GM23248 (cell line): ENCODE measurements at regions not wholly inside any gene's neighbourhood (a gene's known extent, or its start where the extent isn't known, plus 50 kb on each side); places are given as distances from the start of the nearest gene placed in this dataset.

Experiments
- DNase-seq: peaks from one replicate; pipeline ENCODE4 v3.0.0-alpha.2; 2015
- H2AFZ ChIP-seq: fragments of 200-600 bp; sonication (generic); 2 replicates; pipeline ENCODE4 v1.6.1; 2016; ENCODE audit warnings: antibody characterized with exemption
- H3F3A ChIP-seq: fragments of 200-600 bp; sonication (generic); 2 replicates; pipeline ENCODE4 v1.6.1; 2016; ENCODE audit warnings: mild to moderate bottlenecking, antibody characterized with exemption, mixed run types; ENCODE audit not compliant: insufficient read depth
- H3K27ac ChIP-seq: fragments of 200-600 bp; sonication (generic); 2 replicates; pipeline ENCODE4 v1.5.1; 2016; ENCODE audit warnings: mild to moderate bottlenecking
- H3K27me3 ChIP-seq: fragments of 200-600 bp; sonication (generic); replicated peaks from 2 replicates; pipeline ENCODE4 v1.6.1; 2016; ENCODE audit warnings: mild to moderate bottlenecking; ENCODE audit not compliant: insufficient read depth
- H3K36me3 ChIP-seq: fragments of 200-600 bp; sonication (generic); 2 replicates; pipeline ENCODE4 v1.6.1; 2016; ENCODE audit warnings: low read depth, mild to moderate bottlenecking
- H3K4me1 ChIP-seq: fragments of 200-600 bp; sonication (generic); 2 replicates; pipeline ENCODE4 v1.6.1; 2016; ENCODE audit warnings: mild to moderate bottlenecking; ENCODE audit not compliant: insufficient read depth
- H3K4me2 ChIP-seq: fragments of 200-600 bp; sonication (generic); one replicate; pipeline ENCODE4 v1.6.1; 2016; ENCODE audit warnings: mild to moderate bottlenecking; ENCODE audit not compliant: unreplicated experiment
- H3K4me3 ChIP-seq: fragments of 200-600 bp; sonication (generic); 2 replicates; pipeline ENCODE4 v1.5.1; 2016; ENCODE audit warnings: mild to moderate bottlenecking
- H3K79me2 ChIP-seq: fragments of 200-600 bp; sonication (generic); 2 replicates; pipeline ENCODE4 v1.6.1; 2016; ENCODE audit warnings: mild to moderate bottlenecking; ENCODE audit not compliant: insufficient read depth
- H3K9ac ChIP-seq: fragments of 200-600 bp; sonication (generic); 2 replicates; pipeline ENCODE4 v1.6.1; 2016; ENCODE audit warnings: mild to moderate bottlenecking
- H3K9me2 ChIP-seq: fragments of 200-600 bp; sonication (generic); 2 replicates; pipeline ENCODE4 v1.6.1; 2016; ENCODE audit warnings: mixed run types, mild to moderate bottlenecking, moderate library complexity; ENCODE audit not compliant: insufficient read depth
- H3K9me3 ChIP-seq: fragments of 200-600 bp; sonication (generic); one replicate; pipeline ENCODE4 v1.6.1; 2017; ENCODE audit warnings: low read depth
- H4K20me1 ChIP-seq: fragments of 200-600 bp; sonication (generic); 2 replicates; pipeline ENCODE4 v1.6.0; 2016; ENCODE audit not compliant: insufficient read depth
- EZH2 ChIP-seq: fragments of 200-600 bp; sonication (generic); IDR thresholded peaks from 2 replicates; pipeline ENCODE4 v1.6.1; 2018; ENCODE audit warnings: antibody characterized with exemption, mild to moderate bottlenecking; ENCODE audit not compliant: insufficient read depth, poor library complexity, severe bottlenecking
- EZH2phosphoT487 ChIP-seq: fragments of 200-600 bp; sonication (generic); IDR thresholded peaks from 2 replicates; pipeline ENCODE4 v1.6.1; 2018; ENCODE audit warnings: antibody characterized with exemption, moderate library complexity, mild to moderate bottlenecking, low read depth; ENCODE audit not compliant: insufficient read depth
- WGBS, 2 experiments: methylation state at CpG; one replicate each; pipeline ENCODE4 v1.1.6; 2015 to 2017; ENCODE audit warnings: low lambda C conversion rate in 2 of 2, low coverage in 1 of 2; ENCODE audit errors: missing lambda C conversion rate in 2 of 2; 5-methylcytosine and 5-hydroxymethylcytosine counted together
- in situ Hi-C: fragments of 300-500 bp; cut with MboI; formaldehyde crosslinking; loops from 2 replicates; pipeline ENCODE4 v1.15.0; 2020

GRCh38 chr13:53560556-53560955, 531.9 kb downstream of the OLFM4 start:
- Histone ChIP-seq H3K9me3 (no peaks in the 10 kb centered on the region), H3K27ac (no peak overlapping the region), H3K4me1 (no peaks in the 10 kb centered on the region), H4K20me1 (no peaks in the 10 kb centered on the region), H2AFZ (no peak overlapping the region), H3K9me2 (no peaks in the 10 kb centered on the region), H3K4me2 (no peak overlapping the region), H3K79me2 (no peaks in the 10 kb centered on the region), H3F3A (no peaks in the 10 kb centered on the region), H3K9ac (no peak overlapping the region), H3K4me3 (no peak overlapping the region), H3K36me3 (no peaks in the 10 kb centered on the region), H3K27me3 (no peaks in the 10 kb centered on the region)
- TF ChIP-seq EZH2phosphoT487: no peak
- no peak for TF ChIP-seq EZH2
- DNase-seq: no peak
- in situ Hi-C loops: no loop called here
- WGBS, 2 experiments: 0 to 9% methylated on average over 1 of the region's 1 CpG

- no peaks in the 10 kb centered on the region for H4K20me1 ChIP-seq
- H3K36me3 ChIP-seq: no peaks in the 10 kb centered on the region
- H3K4me2 ChIP-seq: no peak overlapping the region
- 19 to 22% methylated on average over 2 of the region's 2 CpGs for WGBS, 2 experiments
- no peak overlapping the region for H2AFZ ChIP-seq
- H3K4me3 ChIP-seq: no peak overlapping the region
- no peak for TF ChIP-seq EZH2
- TF ChIP-seq EZH2phosphoT487: no peak
- no peak overlapping the region for H3K27ac ChIP-seq
- H3K9ac ChIP-seq: no peak overlapping the region
- DNase-seq: no peak
- no peaks in the 10 kb centered on the region for H3K9me3 ChIP-seq
- H3K4me1 ChIP-seq: no peaks in the 10 kb centered on the region
- H3F3A ChIP-seq: no peaks in the 10 kb centered on the region
- in situ Hi-C loops: no loop called here
- no peaks in the 10 kb centered on the region for H3K27me3 ChIP-seq
- no peaks in the 10 kb centered on the region for H3K9me2 ChIP-seq
- H3K79me2 ChIP-seq: no peaks in the 10 kb centered on the region
These were observed 533.8 kb downstream of the OLFM4 start for GRCh38 chr13:53562419-53562818.

DNA sequence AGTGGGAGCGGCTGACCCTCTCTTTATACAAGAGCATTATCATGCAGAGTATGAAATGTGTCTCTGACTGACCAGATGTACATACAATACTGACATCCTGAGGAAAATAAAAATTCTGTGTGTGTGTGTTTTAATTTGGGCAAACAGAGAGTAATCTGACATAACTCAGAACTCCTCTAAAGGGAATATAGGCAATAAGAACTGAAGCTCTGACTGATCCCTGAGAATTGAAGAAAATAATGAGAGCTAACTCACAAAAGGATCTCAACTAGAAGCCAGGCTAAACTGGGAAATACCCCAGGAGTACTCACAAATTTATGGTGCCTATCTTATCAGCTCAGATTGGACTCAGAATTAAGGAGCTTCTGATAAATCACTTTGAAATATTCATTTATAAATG, 539.9 kb downstream of the OLFM4 start:
- TF ChIP-seq EZH2 (no peak), EZH2phosphoT487 (no peak)

GRCh38 chr13:53569453-53569852, 540.8 kb downstream of the OLFM4 start:
- Histone ChIP-seq H2AFZ (no peak overlapping the region), H3K9ac (no peak overlapping the region), H3K9me2 (no peaks in the 10 kb centered on the region), H3K4me2 (no peak overlapping the region), H3K4me1 (no peaks in the 10 kb centered on the region), H3K4me3 (no peak overlapping the region), H4K20me1 (no peaks in the 10 kb centered on the region), H3K36me3 (no peaks in the 10 kb centered on the region), H3K79me2 (no peaks in the 10 kb centered on the region), H3K27ac (no peak overlapping the region), H3K9me3 (no peaks in the 10 kb centered on the region), H3F3A (no peaks in the 10 kb centered on the region), H3K27me3 (no peaks in the 10 kb centered on the region)
- WGBS, 2 experiments: 2% methylated on average over 2 of the region's 2 CpGs
- in situ Hi-C loops: no loop called here
- TF ChIP-seq EZH2 (no peak), EZH2phosphoT487 (no peak)
- no peak for DNase-seq

More for the DNA sequence above, 539.9 kb downstream of the OLFM4 start:
- H2AFZ ChIP-seq: no peak overlapping the region
- 32 to 34% methylated on average over 1 of the region's 1 CpG for WGBS, 2 experiments
- H3K4me3 ChIP-seq: no peak overlapping the region
- H3K9me3 ChIP-seq: no peaks in the 10 kb centered on the region
- H3K4me1 ChIP-seq: no peaks in the 10 kb centered on the region
- DNase-seq: no peak
- in situ Hi-C loops: no loop called here
- H4K20me1 ChIP-seq: no peaks in the 10 kb centered on the region
- H3K36me3 ChIP-seq: no peaks in the 10 kb centered on the region
- no peaks in the 10 kb centered on the region for H3K9me2 ChIP-seq
- no peaks in the 10 kb centered on the region for H3K79me2 ChIP-seq
- H3F3A ChIP-seq: no peaks in the 10 kb centered on the region
- H3K9ac ChIP-seq: no peak overlapping the region
- H3K27ac ChIP-seq: no peak overlapping the region
- H3K4me2 ChIP-seq: no peak overlapping the region
- H3K27me3 ChIP-seq: no peaks in the 10 kb centered on the region

- Histone ChIP-seq H3K27me3 (no peaks in the 10 kb centered on the region), H3K36me3 (no peaks in the 10 kb centered on the region), H3K4me3 (no peak overlapping the region), H3F3A (no peaks in the 10 kb centered on the region), H3K9ac (no peak overlapping the region), H4K20me1 (no peaks in the 10 kb centered on the region), H3K27ac (no peak overlapping the region), H3K79me2 (no peaks in the 10 kb centered on the region), H2AFZ (no peak overlapping the region), H3K4me2 (no peak overlapping the region), H3K4me1 (no peaks in the 10 kb centered on the region), H3K9me3 (no peaks in the 10 kb centered on the region), H3K9me2 (no peaks in the 10 kb centered on the region)
- TF ChIP-seq EZH2 (no peak), EZH2phosphoT487 (no peak)
- DNase-seq: no peak
- in situ Hi-C loops: no loop called here
- WGBS, 2 experiments: 11 to 19% methylated on average over 5 of the region's 5 CpGs
These were observed 572.5 kb downstream of the OLFM4 start for GRCh38 chr13:53601113-53601512.
